ENCODE measurements at regions not wholly inside any gene's neighbourhood (a gene's known extent, or its start where the extent isn't known, plus 50 kb on each side); places are given as distances from the start of the nearest gene placed in this dataset.

GRCh38 chr3:194936659-194937058 is 251.0 kb downstream of the FAM43A start:
- H3F3A ChIP-seq (ENCODE audit: low read depth), result no peaks in the 10 kb centered on the region
- H3K9me3 ChIP-seq (ENCODE audit: insufficient read depth, low read depth, low read length), result no peaks in the 10 kb centered on the region
- no peaks in the 10 kb centered on the region for H3K4me1 ChIP-seq (ENCODE audit: insufficient read depth, low read length, poor library complexity, severe bottlenecking)
- no peak for TF ChIP-seq CTCF (conservative IDR thresholded peaks at IDR 0.05; ENCODE audit: low read length)
- no peak for TF ChIP-seq EZH2phosphoT487 (IDR thresholded peaks at IDR 0.05; ENCODE audit: borderline replicate concordance)
- no peak overlapping the region for H3K9ac ChIP-seq (ENCODE audit: low read depth, low read length, poor library complexity, severe bottlenecking)
- no peak overlapping the region for H3K4me2 ChIP-seq (ENCODE audit: low read depth, low read length, poor library complexity, severe bottlenecking)
- no peak overlapping the region for H2AFZ ChIP-seq (ENCODE audit: low read length)
- no peaks in the 10 kb centered on the region for H3K9me2 ChIP-seq (replicated peaks; ENCODE audit: low read depth, low read length)
- no peaks in the 10 kb centered on the region for H4K20me1 ChIP-seq (ENCODE audit: insufficient read depth, low read length, poor library complexity, severe bottlenecking)
- no peak overlapping the region for H3K4me3 ChIP-seq (ENCODE audit: low read length, poor library complexity, severe bottlenecking)
- H3K27me3 ChIP-seq (ENCODE audit: insufficient read depth, low read length, poor library complexity, severe bottlenecking), result no peaks in the 10 kb centered on the region
- H3K36me3 ChIP-seq (ENCODE audit: insufficient read depth, low read length), result no peaks in the 10 kb centered on the region
- H3K79me2 ChIP-seq (ENCODE audit: insufficient read depth, low read length), result no peaks in the 10 kb centered on the region

DNA sequence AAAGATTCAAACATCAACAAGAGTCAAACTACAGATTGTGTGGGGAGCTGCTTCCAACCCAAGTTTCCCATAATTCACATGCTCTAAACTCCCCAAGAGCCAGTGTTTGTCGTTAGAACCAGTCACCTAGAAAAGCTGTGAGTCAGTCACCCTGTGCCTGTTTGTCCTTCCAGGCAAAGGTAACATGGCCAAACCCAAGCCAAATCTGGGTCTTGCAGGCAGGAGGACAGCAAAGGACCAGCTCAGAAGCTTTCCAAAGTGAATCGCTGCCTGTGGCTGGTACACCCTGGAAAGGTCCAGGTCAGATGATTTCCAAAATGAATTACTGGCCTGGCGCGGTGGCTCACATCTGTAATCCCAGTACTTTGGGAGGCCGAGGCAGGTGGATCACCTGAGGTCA is 251.5 kb downstream of the FAM43A start:
- Histone ChIP-seq H3F3A (ENCODE audit: low read depth) (no peaks in the 10 kb centered on the region), H3K4me1 (ENCODE audit: insufficient read depth, low read length, poor library complexity, severe bottlenecking) (no peaks in the 10 kb centered on the region), H3K4me3 (ENCODE audit: low read length, poor library complexity, severe bottlenecking) (no peak overlapping the region), H4K20me1 (ENCODE audit: insufficient read depth, low read length, poor library complexity, severe bottlenecking) (no peaks in the 10 kb centered on the region), H3K79me2 (ENCODE audit: insufficient read depth, low read length) (no peaks in the 10 kb centered on the region), H2AFZ (ENCODE audit: low read length) (no peak overlapping the region), H3K27me3 (ENCODE audit: insufficient read depth, low read length, poor library complexity, severe bottlenecking) (no peaks in the 10 kb centered on the region), H3K36me3 (ENCODE audit: insufficient read depth, low read length) (no peaks in the 10 kb centered on the region), H3K9ac (ENCODE audit: low read depth, low read length, poor library complexity, severe bottlenecking) (no peak overlapping the region), H3K9me3 (ENCODE audit: insufficient read depth, low read depth, low read length) (no peaks in the 10 kb centered on the region), H3K4me2 (ENCODE audit: low read depth, low read length, poor library complexity, severe bottlenecking) (no peak overlapping the region), H3K9me2 (replicated peaks; ENCODE audit: low read depth, low read length) (no peaks in the 10 kb centered on the region)
- no peak for TF ChIP-seq EZH2phosphoT487 (IDR thresholded peaks at IDR 0.05; ENCODE audit: borderline replicate concordance)
- TF ChIP-seq CTCF (conservative IDR thresholded peaks at IDR 0.05; ENCODE audit: low read length), result no peak

DNA sequence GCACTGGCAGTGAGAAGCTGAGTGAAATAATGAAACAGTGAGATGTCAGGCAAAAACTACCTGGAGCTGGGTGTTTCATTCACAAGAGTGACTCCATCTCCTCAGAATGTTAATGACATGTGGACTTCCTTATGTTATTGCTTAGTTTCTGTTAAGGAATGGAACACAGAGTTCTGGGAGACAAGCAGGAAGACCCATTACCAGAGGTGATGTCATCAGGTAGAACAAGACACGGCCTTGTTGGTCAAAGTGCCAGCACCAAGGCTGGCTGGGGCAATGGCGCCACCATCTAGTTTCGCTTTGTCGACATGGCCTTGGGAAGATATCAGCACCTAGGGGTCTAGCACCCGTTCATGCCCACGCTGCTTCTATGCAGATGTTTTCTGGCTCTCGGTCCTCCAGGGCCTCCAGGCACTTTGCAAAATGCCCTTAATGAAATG is 252.2 kb downstream of the FAM43A start:
- Histone ChIP-seq H3K9me2 (replicated peaks; ENCODE audit: low read depth, low read length) (no peaks in the 10 kb centered on the region), H3K4me2 (ENCODE audit: low read depth, low read length, poor library complexity, severe bottlenecking) (no peak overlapping the region), H3F3A (ENCODE audit: low read depth) (no peaks in the 10 kb centered on the region), H3K36me3 (ENCODE audit: insufficient read depth, low read length) (no peaks in the 10 kb centered on the region), H4K20me1 (ENCODE audit: insufficient read depth, low read length, poor library complexity, severe bottlenecking) (no peaks in the 10 kb centered on the region), H3K9ac (ENCODE audit: low read depth, low read length, poor library complexity, severe bottlenecking) (no peak overlapping the region), H3K79me2 (ENCODE audit: insufficient read depth, low read length) (no peaks in the 10 kb centered on the region), H3K27me3 (ENCODE audit: insufficient read depth, low read length, poor library complexity, severe bottlenecking) (no peaks in the 10 kb centered on the region), H3K9me3 (ENCODE audit: insufficient read depth, low read depth, low read length) (no peaks in the 10 kb centered on the region), H2AFZ (ENCODE audit: low read length) (no peak overlapping the region), H3K4me1 (ENCODE audit: insufficient read depth, low read length, poor library complexity, severe bottlenecking) (no peaks in the 10 kb centered on the region), H3K4me3 (ENCODE audit: low read length, poor library complexity, severe bottlenecking) (no peak overlapping the region)
- TF ChIP-seq EZH2phosphoT487 (IDR thresholded peaks at IDR 0.05; ENCODE audit: borderline replicate concordance), result no peak
- TF ChIP-seq CTCF (conservative IDR thresholded peaks at IDR 0.05; ENCODE audit: low read length), result no peak

All from Loucy (cell line).